NK-92 treated with Interleukin-12 subunit alpha and Interleukin-12 subunit beta, amount 100 ng/mL, for 24 hours (cell line): ENCODE measurements at regions not wholly inside any gene's neighbourhood (a gene's known extent, or its start where the extent isn't known, plus 50 kb on each side); places are given as distances from the start of the nearest gene placed in this dataset.
A peak's percentile ranks its signal among the peaks of the same experiment; 100 is the strongest.

Source experiments
- DNase-seq: peaks from one replicate; lab custom pipeline; 2025; lab: John Stamatoyannopoulos, UW

DNA sequence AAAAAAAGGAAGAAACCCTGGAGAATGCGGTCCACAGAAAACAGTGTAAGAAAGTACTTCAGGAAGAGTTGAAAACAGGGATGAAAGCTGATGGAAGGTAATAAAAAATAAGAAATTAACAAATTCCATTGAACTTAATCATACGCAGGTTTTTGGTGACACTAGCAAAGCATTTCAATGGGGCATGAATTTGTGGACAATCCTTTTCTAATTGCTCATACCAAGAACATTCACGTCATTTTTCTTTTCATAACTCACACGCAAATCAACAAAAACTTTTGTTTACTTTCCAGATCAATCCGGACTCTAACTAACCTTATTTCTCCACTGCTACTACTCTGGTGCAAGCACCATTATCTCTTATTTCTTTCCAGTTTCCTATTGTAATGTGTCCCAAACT, 1195.0 kb downstream of the SLITRK5 start:
- DNase-seq = no peak

DNA sequence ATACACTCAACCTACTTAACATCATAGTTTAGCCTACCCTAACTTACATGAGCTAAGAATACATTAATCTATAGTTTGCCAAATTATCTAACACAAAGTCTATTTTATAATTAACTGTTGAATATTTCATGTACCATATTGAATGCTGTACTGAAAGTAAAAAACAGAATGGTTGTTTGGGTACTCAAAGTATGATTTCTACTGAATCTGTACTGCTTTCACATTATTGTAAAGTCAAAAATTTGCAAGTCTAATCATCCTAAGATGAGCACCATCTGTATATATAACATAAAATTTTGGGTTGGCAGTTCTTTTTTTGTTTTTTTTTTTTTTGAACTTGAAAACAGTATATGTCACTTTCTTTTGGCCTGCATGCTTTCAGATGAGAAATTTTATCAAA, 1212.6 kb downstream of the SLITRK5 start:
- no peak for DNase-seq

DNA sequence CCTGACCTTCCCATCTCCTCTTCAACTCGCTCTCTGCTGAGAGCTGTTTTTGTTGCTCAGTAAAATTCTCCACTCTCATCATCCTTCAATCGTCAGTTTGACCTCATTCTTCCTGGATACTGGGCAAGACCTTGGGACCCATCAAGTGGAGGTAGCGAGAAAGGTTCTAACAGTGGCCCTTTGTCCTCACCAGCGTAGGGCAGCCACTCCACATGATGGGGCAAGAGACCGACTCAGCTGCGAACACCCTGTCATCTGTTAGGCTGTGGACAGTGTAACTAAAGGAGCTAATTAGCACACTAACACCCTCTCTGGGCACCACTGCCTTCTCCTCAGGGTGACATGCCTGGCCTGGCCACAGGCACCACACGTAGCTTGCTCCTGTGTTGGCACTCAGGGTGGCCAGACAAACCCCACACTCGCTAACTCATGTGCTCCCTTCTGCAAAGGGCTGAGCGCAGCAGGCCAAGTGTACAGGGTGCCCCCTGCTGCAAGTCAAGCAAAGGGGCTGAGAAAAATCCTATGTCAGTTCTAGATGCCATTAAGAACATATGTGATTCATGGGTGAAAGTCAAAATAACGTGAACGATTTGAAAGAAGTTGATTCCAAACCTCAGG, 1216.0 kb downstream of the SLITRK5 start:
- DNase-seq = no peak

DNA sequence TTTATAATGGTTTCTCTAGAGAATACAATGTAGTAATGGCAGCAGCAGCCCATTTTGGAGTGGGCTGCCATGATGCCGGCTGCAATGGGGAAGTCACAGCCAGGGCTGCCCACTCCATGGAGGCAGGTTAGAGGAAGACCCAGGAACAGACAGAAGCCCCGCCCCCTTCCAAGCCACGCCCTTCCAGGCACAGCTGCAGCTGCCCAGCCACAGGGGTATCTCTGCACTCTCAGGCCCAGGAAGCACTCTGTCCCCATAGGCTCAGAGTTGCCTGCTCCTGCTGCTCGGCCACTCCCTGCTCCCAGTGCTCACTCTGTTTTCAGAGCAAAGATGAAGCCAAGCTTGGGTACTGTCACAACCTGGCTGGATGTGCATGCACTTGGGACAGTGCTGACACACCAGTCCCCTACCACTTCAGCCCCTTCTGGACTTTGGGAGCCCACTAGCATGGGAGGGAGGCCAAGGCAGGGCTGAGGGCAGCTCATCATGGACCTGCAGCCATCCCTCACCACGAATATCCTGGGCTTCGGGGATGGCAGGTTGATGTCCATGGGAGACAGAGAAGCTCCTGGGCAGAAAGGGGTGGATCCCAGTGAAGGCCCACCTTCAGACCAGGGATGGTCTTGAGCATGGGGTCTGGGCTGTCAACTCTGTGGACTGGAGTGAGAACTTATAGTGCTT, 1224.2 kb downstream of the SLITRK5 start:
- DNase-seq = peak; percentile 1

DNA sequence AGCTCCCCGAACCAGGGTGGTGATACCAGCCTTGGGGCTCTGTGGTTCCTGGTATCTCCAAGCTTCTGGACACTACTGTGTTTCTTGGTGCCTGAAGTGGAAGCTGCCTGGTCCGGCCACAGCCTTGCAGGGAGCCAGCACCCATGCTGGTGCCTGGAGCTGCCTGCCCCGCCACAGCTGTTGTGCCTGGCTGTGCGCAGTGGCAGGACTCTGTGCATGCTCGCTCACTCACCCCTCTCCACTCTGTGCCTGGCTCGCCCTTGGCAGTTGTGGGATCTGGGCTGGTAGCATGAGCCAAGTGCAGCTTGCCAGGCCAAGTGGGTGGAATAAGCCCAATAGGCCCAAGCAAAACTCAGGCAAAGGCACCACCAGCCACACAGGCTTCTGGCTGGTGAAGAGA, 1225.3 kb downstream of the SLITRK5 start:
- peak; percentile 1 for DNase-seq

DNA sequence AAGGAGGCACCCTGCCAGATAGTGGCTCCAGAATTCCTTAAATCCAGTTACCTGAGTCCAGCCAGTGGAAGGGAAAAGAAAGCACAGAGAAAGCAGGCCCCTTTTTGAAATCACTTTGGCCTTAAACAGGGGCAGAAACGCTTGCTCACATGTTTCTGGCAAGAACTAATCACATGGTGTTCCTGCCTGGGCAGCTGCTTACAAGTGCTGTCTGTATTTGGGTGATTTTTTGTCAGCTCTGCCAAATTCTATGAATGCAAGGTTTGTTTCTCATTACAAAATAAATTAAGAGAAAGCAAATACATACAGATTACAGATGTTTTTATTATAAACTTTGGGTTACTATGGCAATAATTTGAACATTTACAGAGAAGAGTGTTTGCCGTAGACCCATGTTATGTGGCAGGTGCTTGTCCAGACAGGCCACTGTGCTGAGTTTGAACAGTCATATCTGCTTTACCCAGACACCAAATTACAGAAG, 1237.8 kb downstream of the SLITRK5 start:
- DNase-seq = no peak

DNA sequence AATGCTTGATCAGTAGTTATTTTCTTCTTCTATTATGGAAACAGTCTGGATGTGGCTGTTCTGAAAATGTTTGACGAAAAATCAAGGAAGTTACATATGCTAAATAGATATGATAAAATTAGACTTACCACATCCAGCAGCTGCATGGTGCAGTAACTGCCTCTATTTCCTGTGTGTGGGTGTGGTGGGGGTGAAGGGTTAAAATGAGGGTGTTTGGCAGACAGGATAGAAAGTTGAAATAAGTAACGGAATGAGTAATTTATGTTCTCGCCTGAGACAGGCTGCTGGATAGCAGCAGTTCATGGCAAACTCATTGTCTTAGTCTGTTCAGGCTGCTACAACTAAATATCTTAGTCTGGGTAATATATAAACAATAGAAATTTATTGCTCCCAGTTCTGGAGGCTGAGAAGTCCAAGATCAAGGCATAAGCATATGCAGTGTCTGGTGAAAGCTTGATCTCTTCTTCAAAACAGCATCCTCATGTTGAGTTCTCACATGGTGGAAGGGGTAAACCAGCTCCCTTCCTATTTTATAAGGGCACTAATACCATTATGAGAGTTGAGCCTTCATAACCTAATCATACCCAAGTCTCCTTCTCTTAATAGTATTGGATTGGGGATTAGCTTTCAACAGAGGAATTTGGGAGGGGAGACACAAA, 1248.9 kb downstream of the SLITRK5 start:
- DNase-seq = no peak

DNA sequence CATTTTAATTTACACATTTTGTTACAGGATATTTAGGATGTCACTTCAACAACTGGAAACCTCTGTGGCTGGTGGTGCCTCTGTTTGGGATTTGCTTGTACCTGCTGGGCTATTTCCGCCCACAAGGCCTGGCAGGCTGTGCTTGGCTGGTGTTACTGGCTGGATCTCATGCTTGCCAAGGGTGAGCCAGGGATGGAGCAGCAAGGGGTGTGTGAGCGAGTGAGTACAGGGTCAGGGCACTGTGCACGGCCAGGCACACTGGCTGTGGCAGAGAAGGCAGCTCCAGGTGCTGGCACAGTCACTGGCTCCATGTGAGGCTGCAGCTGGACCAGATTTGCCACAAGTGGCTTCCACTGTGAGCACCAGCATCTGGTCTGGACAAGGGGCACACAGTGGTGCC, 1254.8 kb downstream of the SLITRK5 start:
- no peak for DNase-seq

DNA sequence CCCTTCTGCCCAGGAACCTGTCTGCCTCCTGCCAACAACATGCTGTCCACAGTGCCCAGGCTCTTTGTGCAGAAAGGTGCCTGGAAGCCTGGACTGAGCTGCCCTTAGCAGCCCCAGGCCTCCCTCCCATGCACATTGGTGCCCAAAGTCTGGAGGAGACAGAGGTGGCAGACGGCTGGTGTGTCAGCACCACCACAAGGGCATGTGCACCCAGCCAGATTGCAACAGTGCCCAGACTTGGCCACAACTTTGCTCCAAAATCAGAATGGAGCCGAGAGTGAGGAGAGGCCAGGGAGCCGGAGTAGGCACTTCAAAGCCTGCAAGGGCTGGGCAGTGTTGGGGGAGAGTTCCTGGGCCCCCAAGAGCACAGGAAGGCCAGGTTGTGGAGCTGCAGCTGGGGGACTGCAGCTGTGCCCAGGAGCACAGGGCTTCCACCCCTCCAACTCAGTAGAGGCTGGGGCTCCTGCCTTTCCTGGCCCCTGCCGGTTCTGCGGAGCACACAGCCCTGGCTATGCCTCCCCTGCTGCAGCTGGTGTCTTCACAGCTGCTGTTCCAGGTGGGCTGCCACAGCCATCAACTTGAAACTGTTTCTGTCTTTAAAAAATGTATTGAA, 1255.8 kb downstream of the SLITRK5 start:
- DNase-seq = no peak

DNA sequence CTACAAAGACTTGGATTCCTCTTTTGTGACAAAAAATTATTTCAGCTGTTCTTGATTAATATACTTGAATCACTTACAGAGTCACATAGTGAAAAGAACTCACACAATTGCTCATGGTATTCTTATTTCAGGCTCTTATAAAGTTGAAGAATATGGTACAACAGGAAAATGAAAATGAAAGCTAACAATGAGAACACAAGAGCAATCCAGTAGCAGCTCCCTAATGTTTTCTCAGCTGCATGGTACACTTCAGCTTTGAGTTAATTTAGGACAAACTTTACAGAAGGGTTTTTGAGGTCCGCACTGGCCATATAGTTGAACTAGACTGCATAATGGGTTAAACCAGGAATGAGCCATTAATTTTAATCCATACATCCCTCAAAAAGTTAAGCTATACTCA, 1261.8 kb downstream of the SLITRK5 start:
- no peak for DNase-seq

DNA sequence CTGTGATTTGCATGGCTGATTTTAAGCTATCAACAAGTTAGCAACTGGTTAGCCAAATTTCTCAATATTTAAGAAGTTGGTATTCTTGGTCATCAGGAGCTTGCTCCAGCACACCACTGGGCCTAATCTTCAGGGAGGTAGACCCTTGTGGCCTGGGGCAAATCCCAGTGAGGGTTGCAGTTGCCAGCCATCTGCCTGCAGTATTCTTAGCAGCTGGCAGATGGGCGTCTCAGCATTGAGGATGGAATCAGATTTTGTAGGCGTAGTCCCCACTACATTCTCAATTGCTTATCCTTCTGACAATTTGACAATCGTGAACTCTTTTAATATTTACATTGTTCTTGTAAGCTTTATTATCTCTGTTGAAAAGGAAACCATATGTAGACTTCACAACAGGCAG, 1266.2 kb downstream of the SLITRK5 start:
- DNase-seq = no peak

DNA sequence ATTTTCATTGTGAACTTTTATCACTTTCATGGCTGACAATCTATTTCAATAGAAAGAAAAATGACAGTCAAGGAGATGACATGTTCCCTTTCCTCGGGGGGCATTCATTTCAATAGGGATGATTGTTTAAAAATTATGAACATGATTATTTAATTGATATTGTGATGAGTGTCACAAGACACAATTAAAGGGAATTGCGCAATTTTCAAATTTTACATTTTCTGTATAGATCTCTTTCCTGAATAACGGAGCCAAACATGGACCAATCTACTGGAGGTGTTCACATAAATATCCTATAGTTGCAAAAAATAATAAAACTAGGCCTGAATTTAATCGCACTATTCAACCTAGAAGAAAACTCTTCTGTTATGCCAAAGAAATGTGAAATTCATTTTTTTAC, 1274.6 kb downstream of the SLITRK5 start:
- DNase-seq = no peak

DNA sequence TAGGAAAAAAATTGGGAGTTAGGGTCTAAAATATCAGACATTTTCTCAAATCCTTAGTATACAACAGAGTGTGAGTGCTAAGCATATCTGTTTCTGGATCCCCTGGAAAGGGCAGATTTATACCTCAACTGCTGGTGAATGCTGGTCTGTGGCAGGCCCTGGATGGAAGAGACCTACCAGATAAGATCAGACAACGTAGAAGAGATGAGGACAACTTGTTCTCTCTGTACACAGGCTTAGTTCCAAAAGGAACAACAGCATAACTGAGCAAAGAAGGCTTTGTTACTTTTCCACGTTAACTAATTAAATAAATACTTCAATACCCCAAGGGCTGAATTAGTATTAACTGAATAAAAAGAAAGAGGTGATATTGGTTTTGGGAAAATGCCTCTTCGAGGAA, 1277.3 kb downstream of the SLITRK5 start:
- no peak for DNase-seq

DNA sequence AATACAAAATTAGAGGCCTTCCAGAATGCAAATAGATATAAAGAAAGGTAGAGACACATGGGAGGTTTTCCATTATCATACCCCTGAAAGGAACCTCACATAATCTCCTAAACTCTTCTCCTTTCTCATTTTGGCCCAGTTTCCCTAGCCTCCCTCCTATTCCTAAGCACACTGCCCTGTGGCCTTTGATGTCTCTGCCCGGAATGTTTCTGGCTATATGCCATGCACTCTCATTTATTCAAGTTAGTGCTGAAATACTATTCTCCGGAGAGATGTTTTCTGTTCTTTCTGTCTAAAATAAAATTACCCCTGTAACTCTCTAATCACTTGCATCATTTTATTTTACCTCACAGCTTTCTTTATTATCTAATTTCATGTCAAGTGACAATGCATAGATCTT, 1287.7 kb downstream of the SLITRK5 start:
- no peak for DNase-seq

DNA sequence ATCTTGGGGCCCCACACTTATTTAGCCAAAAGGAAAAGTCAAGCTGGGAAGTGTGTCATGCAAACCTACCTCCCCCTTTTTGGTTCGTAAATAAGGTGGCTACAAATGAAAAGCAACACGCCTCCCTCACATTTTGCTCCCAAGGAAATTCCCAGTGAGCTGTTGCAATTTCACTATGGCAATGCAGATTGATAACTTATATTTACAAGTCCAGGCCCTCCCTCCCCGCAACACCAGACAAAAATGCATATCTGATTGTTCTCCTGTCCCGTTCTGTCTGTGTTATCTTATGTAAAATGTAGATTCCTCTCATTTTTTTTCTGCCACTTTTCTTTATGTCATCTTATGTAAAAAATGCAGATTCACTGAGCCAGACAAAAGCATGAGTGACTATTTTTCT, 1305.3 kb downstream of the SLITRK5 start:
- no peak for DNase-seq

DNA sequence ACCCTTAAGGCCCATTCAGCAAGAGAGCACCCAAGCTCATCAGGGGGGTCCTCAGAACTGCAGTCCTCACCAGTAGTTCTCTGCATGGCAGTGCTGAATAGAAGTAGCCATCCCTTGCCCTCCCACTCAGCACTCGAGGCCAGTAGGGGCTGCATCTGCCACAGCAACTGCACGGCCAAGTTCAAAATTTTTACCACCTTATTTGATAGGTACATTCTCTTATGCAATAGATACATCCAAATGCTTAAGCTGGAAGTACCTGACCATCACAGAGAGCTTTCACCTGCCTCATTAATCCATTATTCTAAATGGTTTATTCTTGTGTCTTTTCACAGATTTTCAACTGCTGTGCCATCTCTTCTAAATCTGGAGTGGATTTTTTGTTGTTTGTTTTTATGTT, 1307.4 kb downstream of the SLITRK5 start:
- no peak for DNase-seq

DNA sequence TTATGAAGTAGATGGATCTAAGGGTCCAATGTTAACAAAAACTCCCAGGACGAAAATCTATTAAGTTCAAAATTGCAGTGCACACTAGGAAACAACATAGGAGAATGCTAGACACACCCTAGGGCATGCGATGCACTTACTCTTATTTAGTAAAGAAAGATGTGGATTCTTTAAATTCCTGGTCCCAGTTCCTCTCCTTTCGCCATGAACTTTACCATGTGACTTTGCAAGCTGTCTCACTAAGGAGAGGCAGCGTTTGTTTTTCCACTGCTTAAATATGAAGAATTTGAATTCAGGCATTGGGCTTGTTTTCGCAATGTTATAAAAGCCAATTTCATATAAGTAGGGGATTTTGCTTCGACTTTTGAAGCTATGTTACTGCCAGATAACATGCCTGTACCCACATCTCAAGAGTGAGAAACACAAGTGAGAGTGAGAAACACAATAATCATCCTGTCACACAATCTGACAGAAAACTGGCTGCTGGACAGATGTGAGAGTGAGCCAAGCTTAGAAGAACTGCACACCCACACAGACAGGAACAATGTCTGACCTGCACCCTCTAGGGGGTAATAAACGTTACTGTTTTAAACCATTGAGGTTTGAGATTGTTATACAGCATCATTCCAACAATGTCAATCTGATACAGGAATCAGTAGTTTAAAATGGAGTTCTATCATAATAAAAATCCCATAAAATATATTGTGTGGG, 1308.4 kb downstream of the SLITRK5 start:
- DNase-seq = no peak

DNA sequence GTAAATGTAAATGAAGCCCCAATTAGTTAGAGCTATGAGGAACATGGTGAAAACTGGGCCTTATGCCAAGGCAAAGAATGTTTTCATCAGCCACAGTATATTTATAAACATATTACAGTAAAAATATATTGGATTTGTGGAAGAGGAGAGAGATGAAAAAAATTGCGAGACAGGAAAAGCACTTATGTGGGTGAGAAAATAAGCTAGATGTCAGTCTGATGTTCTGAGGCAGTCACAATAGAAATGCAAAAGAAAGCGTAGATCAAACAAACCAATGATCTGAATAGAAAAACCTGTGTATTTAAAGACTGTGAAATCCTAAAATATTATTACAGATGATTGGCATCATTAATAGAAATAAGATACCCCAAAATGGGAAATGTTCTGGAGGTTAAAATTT, 1332.5 kb downstream of the SLITRK5 start:
- DNase-seq = no peak

DNA sequence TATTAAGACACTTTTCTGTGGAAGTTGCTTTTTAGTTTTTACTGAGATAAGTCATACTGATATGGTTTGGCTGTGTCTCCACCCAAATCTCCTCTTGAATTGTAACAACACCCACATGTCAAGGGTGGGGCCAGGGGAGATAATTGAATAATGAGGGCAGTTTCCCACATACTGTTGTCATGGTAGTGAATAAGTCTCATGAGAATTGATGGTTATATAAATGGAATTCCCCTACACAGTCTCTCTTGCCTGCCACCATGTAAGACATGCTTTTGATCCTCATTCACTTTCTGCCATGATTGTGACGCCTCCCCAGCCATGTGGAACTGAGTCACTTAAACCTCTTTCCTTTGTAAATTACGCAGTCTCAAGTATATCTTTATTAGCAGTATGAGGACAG, 1340.4 kb downstream of the SLITRK5 start:
- DNase-seq = no peak

DNA sequence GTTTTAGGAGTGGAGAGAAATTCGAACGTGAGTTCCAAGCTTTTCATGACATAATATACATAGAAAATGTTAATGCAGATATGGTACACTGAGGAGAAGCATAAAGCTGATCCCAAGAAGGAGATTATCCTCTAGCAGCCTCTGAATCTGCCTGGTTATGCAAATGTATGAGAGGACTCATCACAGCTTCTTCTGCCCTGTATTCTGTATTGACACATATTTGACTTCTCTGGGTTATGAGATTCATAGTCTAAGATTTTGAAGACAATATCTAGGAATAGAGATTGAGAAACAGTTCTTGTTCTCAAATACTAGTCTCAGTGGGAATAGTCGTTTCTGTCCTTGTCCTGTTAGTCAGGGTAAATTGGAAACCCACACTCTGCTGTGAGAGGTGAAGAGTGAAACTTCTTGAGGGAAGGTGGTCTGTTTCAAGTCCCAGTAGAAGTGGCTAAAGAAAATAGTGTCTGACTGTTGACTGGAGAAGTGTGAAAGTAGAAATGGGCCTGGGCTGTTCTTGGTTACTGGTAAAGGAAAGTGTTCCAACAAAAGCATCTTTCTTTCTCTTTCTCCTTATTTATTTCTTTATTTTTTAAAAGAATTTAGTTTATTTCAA, 1356.6 kb downstream of the SLITRK5 start:
- no peak for DNase-seq

DNA sequence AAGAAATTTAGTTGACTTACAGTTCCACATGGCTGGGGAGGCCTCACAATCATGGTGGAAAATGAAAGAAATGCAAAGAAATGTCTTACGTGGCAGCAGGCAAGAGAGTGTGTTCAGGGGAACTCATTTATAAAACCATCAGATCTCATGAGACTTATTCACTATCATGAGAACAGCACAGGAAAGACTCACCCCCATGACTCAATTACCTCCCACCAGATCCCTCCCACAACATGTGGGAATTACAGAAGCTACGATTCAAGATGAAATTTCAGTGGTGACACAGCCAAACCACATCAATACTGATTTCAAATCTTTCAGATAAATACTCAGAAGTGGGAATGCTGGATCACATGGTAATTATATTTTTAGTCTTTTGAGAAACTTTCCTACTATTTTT, 1357.9 kb downstream of the SLITRK5 start:
- no peak for DNase-seq

DNA sequence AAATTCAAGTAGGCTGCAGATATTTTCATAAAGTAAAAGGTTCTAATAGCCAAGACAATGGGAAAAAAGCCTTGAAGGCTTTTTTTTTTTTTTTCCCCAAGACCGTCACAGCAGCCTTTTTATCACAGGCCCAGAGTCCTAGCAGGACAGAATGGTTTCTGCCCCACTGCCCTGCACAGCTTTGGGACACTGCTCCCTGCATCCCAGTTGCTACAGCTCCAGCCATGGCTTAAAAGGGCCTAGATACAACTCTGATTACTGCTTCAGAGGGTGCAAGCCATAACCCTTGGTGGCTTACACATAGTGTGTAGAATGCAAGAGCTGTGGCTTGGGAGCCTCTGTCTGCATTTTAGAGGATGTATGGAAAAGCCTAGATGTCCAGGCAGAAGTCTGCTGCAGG, 1362.8 kb downstream of the SLITRK5 start:
- no peak for DNase-seq
